ENCODE measurements at regions not wholly inside any gene's neighbourhood (a gene's known extent, or its start where the extent isn't known, plus 50 kb on each side); places are given as distances from the start of the nearest gene placed in this dataset.

GRCh38 chr7:152911922-152912321, 152.4 kb downstream of the ACTR3B start:
- dilution Hi-C loops (cut with HindIII; ENCODE audit: low sequenced_read_pairs, unreplicated experiment): no loop called here
- no TSS peak for BruUV-seq (replicated peaks)
- H2BK120ac ChIP-seq (ENCODE audit: low read depth, low read length): no peak overlapping the region
- no peak overlapping the region for H2AFZ ChIP-seq (replicated peaks; ENCODE audit: low read length, poor library complexity)
- POLR2A ChIA-PET (ENCODE audit: unreplicated experiment): no interaction called here
- DNase-seq: no peak
- H3K4me3 ChIP-seq (ENCODE audit: insufficient read depth, low read depth, low read length): no peak overlapping the region
- H3K9me3 ChIP-seq (ENCODE audit: control insufficient read depth, insufficient read depth, low read length): peaks cover 9% of the 10 kb centered on the region
- H3K27ac ChIP-seq (ENCODE audit: insufficient read depth, low read length): no peak overlapping the region
- no peak overlapping the region for H3K9ac ChIP-seq (ENCODE audit: low read depth, low read length)
- H2BK15ac ChIP-seq (ENCODE audit: low read depth, low read length): no peak overlapping the region
- H3K4me1 ChIP-seq (ENCODE audit: control insufficient read depth, insufficient read depth, low read length): no peaks in the 10 kb centered on the region
- no peak overlapping the region for H3K14ac ChIP-seq (replicated peaks; ENCODE audit: low read depth, low read length)
- H3K27me3 ChIP-seq (ENCODE audit: control insufficient read depth, insufficient read depth, low read length): no peaks in the 10 kb centered on the region
- in situ Hi-C loops (cut with MboI; ENCODE audit: low sequenced_read_pairs): no loop called here
- intact Hi-C loops (cut with micrococcal nuclease): no loop called here
- H3K18ac ChIP-seq (ENCODE audit: low read depth, low read length): no peak overlapping the region
- WGBS, 2 experiments (ENCODE audit: extremely low coverage in 2 of 2, insufficient read length in 1 of 2): no CpG with 5 or more reads among the region's 11 CpGs
- CTCF ChIA-PET: no interaction called here
- no peak overlapping the region for H4K91ac ChIP-seq (ENCODE audit: insufficient read depth, low read depth, low read length)
- no peaks in the 10 kb centered on the region for H4K20me1 ChIP-seq (ENCODE audit: insufficient read depth, low read length)
- TF ChIP-seq, protein P1, sequence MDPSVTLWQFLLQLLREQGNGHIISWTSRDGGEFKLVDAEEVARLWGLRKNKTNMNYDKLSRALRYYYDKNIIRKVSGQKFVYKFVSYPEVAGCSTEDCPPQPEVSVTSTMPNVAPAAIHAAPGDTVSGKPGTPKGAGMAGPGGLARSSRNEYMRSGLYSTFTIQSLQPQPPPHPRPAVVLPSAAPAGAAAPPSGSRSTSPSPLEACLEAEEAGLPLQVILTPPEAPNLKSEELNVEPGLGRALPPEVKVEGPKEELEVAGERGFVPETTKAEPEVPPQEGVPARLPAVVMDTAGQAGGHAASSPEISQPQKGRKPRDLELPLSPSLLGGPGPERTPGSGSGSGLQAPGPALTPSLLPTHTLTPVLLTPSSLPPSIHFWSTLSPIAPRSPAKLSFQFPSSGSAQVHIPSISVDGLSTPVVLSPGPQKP (IDR thresholded peaks at IDR 0.05; ENCODE audit: borderline replicate concordance, low read depth, low read length): no peak
- TF ChIP-seq CEBPB (IDR thresholded peaks at IDR 0.05; ENCODE audit: low read depth, low read length) (no peak), FOS (IDR thresholded peaks at IDR 0.05; ENCODE audit: low read depth, low read length) (no peak), RCOR1 (IDR thresholded peaks at IDR 0.05; ENCODE audit: insufficient replicate concordance, low read length) (no peak), NFE2L2 (IDR thresholded peaks at IDR 0.05; ENCODE audit: low read depth, low read length) (no peak), MAFK (IDR thresholded peaks at IDR 0.05; ENCODE audit: low read depth, low read length) (no peak), MAZ (IDR thresholded peaks at IDR 0.05; ENCODE audit: borderline replicate concordance, low read depth, low read length) (no peak), RFX5 (IDR thresholded peaks at IDR 0.05; ENCODE audit: low read depth, low read length) (no peak), RAD21 (IDR thresholded peaks at IDR 0.05; ENCODE audit: low read length) (no peak)
- TF ChIP-seq, protein P2, sequence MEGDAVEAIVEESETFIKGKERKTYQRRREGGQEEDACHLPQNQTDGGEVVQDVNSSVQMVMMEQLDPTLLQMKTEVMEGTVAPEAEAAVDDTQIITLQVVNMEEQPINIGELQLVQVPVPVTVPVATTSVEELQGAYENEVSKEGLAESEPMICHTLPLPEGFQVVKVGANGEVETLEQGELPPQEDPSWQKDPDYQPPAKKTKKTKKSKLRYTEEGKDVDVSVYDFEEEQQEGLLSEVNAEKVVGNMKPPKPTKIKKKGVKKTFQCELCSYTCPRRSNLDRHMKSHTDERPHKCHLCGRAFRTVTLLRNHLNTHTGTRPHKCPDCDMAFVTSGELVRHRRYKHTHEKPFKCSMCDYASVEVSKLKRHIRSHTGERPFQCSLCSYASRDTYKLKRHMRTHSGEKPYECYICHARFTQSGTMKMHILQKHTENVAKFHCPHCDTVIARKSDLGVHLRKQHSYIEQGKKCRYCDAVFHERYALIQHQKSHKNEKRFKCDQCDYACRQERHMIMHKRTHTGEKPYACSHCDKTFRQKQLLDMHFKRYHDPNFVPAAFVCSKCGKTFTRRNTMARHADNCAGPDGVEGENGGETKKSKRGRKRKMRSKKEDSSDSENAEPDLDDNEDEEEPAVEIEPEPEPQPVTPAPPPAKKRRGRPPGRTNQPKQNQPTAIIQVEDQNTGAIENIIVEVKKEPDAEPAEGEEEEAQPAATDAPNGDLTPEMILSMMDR (conservative IDR thresholded peaks at IDR 0.05; ENCODE audit: low read depth, low read length): no peak
- TF ChIP-seq, protein P3, sequence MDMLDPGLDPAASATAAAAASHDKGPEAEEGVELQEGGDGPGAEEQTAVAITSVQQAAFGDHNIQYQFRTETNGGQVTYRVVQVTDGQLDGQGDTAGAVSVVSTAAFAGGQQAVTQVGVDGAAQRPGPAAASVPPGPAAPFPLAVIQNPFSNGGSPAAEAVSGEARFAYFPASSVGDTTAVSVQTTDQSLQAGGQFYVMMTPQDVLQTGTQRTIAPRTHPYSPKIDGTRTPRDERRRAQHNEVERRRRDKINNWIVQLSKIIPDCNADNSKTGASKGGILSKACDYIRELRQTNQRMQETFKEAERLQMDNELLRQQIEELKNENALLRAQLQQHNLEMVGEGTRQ (IDR thresholded peaks at IDR 0.05; ENCODE audit: low read depth, low read length): no peak
- no peak overlapping the region for H2BK5ac ChIP-seq (ENCODE audit: low read depth, low read length, poor library complexity, severe bottlenecking)
- no peaks in the 10 kb centered on the region for H3K79me1 ChIP-seq (ENCODE audit: low read depth in 1 of 2, low read length in 2 of 2)
- H2AK5ac ChIP-seq (ENCODE audit: low read depth, low read length): no peak overlapping the region
- H4K5ac ChIP-seq (ENCODE audit: low read depth, low read length): no peak overlapping the region
- no peaks in the 10 kb centered on the region for H3K9me1 ChIP-seq (ENCODE audit: insufficient read depth, low read length)
- H2BK20ac ChIP-seq (ENCODE audit: low read depth, low read length): no peak overlapping the region
- H3K36me3 ChIP-seq (ENCODE audit: control insufficient read depth, insufficient read depth, low read length): no peaks in the 10 kb centered on the region
- no peak overlapping the region for H3K23ac ChIP-seq (ENCODE audit: low read depth, low read length)
- no peak for ATAC-seq (ENCODE audit: low read depth)
- no peak overlapping the region for H3K56ac ChIP-seq (ENCODE audit: extremely low read depth, insufficient read depth, low read length)
- H3K4me2 ChIP-seq (ENCODE audit: low read depth, low read length): no peak overlapping the region
- H4K8ac ChIP-seq (ENCODE audit: low read depth in 2 of 2, low read length in 2 of 2): no peak overlapping the region
- H2AK9ac ChIP-seq (replicated peaks; ENCODE audit: low read depth, low read length, poor library complexity): no peak overlapping the region
- no peak overlapping the region for H3K4ac ChIP-seq (ENCODE audit: low read depth, low read length)
